Erythroblast (primary cell): ENCODE measurements at regions not wholly inside any gene's neighbourhood (a gene's known extent, or its start where the extent isn't known, plus 50 kb on each side); places are given as distances from the start of the nearest gene placed in this dataset.

Experiments
- GATA1 ChIP-seq: IDR thresholded peaks from 2 replicates; pipeline ENCODE4 v1.6.1; 2011; ENCODE audit warnings: low read depth, mild to moderate bottlenecking, control low read depth, low read length, moderate library complexity
- POLR2A ChIP-seq: IDR thresholded peaks from 2 replicates; pipeline ENCODE4 v1.6.1; 2011; ENCODE audit warnings: mild to moderate bottlenecking, low read length

- TF ChIP-seq POLR2A: no peak
- no peak for TF ChIP-seq GATA1
Measured at GRCh38 chr20:17797579-17797978, 97.8 kb downstream of the BANF2 start.
